Nephron progenitor cell (in vitro differentiated cells): ENCODE measurements at regions not wholly inside any gene's neighbourhood (a gene's known extent, or its start where the extent isn't known, plus 50 kb on each side); places are given as distances from the start of the nearest gene placed in this dataset.
A peak's percentile ranks its signal among the peaks of the same experiment; 100 is the strongest.

Experiments used
- DNase-seq: peaks from one replicate; pipeline ENCODE4 v3.0.0; 2021
- H3K27ac Mint-ChIP-seq: 2 replicates; pipeline ENCODE4 v1.8.0; 2021; ENCODE audit warnings: mild to moderate bottlenecking, moderate library complexity, mixed read lengths
- H3K27me3 Mint-ChIP-seq: 2 replicates; pipeline ENCODE4 v1.8.0; 2021; ENCODE audit warnings: mild to moderate bottlenecking, low read depth, mixed read lengths; ENCODE audit not compliant: poor library complexity
- H3K36me3 Mint-ChIP-seq: 2 replicates; pipeline ENCODE4 v1.8.0; 2021; ENCODE audit warnings: low read depth, mixed read lengths
- H3K4me1 Mint-ChIP-seq: 2 replicates; pipeline ENCODE4 v1.8.0; 2021; ENCODE audit warnings: mixed read lengths
- H3K4me3 Mint-ChIP-seq: 2 replicates; pipeline ENCODE4 v1.8.0; 2021; ENCODE audit warnings: mild to moderate bottlenecking, moderate library complexity, mixed read lengths
- H3K9me3 Mint-ChIP-seq: 2 replicates; pipeline ENCODE4 v1.8.0; 2021; ENCODE audit warnings: mild to moderate bottlenecking, moderate library complexity, mixed read lengths
- CTCF ChIP-seq: fragments of 200-600 bp; sonication (generic); IDR thresholded peaks from 2 replicates; pipeline ENCODE4 v1.5.0; 2021; ENCODE audit warnings: antibody characterized with exemption

- H3K4me3 Mint-ChIP-seq, result no peak overlapping the region
- H3K4me1 Mint-ChIP-seq, result no peaks in the 10 kb centered on the region
- no peak for TF ChIP-seq CTCF
- no peak overlapping the region for H3K27ac Mint-ChIP-seq
- no peaks in the 10 kb centered on the region for H3K27me3 Mint-ChIP-seq
- DNase-seq, result no peak
- no peaks in the 10 kb centered on the region for H3K36me3 Mint-ChIP-seq
- peaks cover 36% of the 10 kb centered on the region for H3K9me3 Mint-ChIP-seq
These were observed 389.9 kb upstream of the CTNND2 start for GRCh38 chr5:12294151-12294550.

GRCh38 chr5:12292610-12293204 lies 388.5 kb upstream of the CTNND2 start:
- no peak overlapping the region for H3K27ac Mint-ChIP-seq

GRCh38 chr5:12284604-12285003 lies 380.4 kb upstream of the CTNND2 start:
- TF ChIP-seq CTCF, result no peak
- no peak for DNase-seq
- H3K4me3 Mint-ChIP-seq, result no peak overlapping the region
- no peaks in the 10 kb centered on the region for H3K36me3 Mint-ChIP-seq
- peak overlapping the region; percentile 71 for H3K27ac Mint-ChIP-seq
- no peaks in the 10 kb centered on the region for H3K9me3 Mint-ChIP-seq
- no peaks in the 10 kb centered on the region for H3K27me3 Mint-ChIP-seq
- peaks cover 10% of the 10 kb centered on the region for H3K4me1 Mint-ChIP-seq

More at GRCh38 chr5:12292610-12293204, 388.5 kb upstream of the CTNND2 start:
- peak; percentile 5 for DNase-seq
- TF ChIP-seq CTCF, result peak; percentile 48
- H3K4me3 Mint-ChIP-seq, result no peak overlapping the region
- no peaks in the 10 kb centered on the region for H3K36me3 Mint-ChIP-seq
- H3K9me3 Mint-ChIP-seq, result peaks cover 36% of the 10 kb centered on the region
- H3K4me1 Mint-ChIP-seq, result no peaks in the 10 kb centered on the region
- no peaks in the 10 kb centered on the region for H3K27me3 Mint-ChIP-seq

GRCh38 chr5:12277504-12278192 lies 373.4 kb upstream of the CTNND2 start:
- H3K36me3 Mint-ChIP-seq, result no peaks in the 10 kb centered on the region
- no peaks in the 10 kb centered on the region for H3K9me3 Mint-ChIP-seq
- H3K4me1 Mint-ChIP-seq, result no peaks in the 10 kb centered on the region
- DNase-seq, result no peak
- TF ChIP-seq CTCF, result no peak
- no peaks in the 10 kb centered on the region for H3K27me3 Mint-ChIP-seq
- H3K27ac Mint-ChIP-seq, result no peak overlapping the region
- H3K4me3 Mint-ChIP-seq, result no peak overlapping the region

GRCh38 chr5:12274236-12274635 lies 370.0 kb upstream of the CTNND2 start:
- Mint-ChIP-seq H3K36me3 (no peaks in the 10 kb centered on the region), H3K27me3 (no peaks in the 10 kb centered on the region), H3K9me3 (no peaks in the 10 kb centered on the region), H3K4me3 (no peak overlapping the region), H3K4me1 (peaks cover 8% of the 10 kb centered on the region), H3K27ac (no peak overlapping the region)
- no peak for DNase-seq
- TF ChIP-seq CTCF, result no peak

- H3K27ac Mint-ChIP-seq, result no peak overlapping the region
- H3K4me3 Mint-ChIP-seq, result no peak overlapping the region
- DNase-seq, result no peak
- H3K9me3 Mint-ChIP-seq, result no peaks in the 10 kb centered on the region
- no peaks in the 10 kb centered on the region for H3K36me3 Mint-ChIP-seq
- TF ChIP-seq CTCF, result peak; percentile 15
- peaks cover 8% of the 10 kb centered on the region for H3K4me1 Mint-ChIP-seq
- no peaks in the 10 kb centered on the region for H3K27me3 Mint-ChIP-seq
These were observed 368.1 kb upstream of the CTNND2 start for GRCh38 chr5:12272389-12272788.
